HL-60 (cell line): ENCODE measurements at regions not wholly inside any gene's neighbourhood (a gene's known extent, or its start where the extent isn't known, plus 50 kb on each side); places are given as distances from the start of the nearest gene placed in this dataset.

Experiments
- DNase-seq, 2 experiments: peaks; one replicate each; pipeline ENCODE4 v3.0.0-alpha.2; 2010 to 2020; ENCODE audit warnings: low read depth in 1 of 2, low spot score in 1 of 2
- H3K27ac ChIP-seq: fragments of 250-450 bp; sonication (Bioruptor Pico); replicated peaks from 2 replicates; pipeline ENCODE4 v1.5.1; 2020; ENCODE audit warnings: mild to moderate bottlenecking, moderate library complexity
- H3K27me3 ChIP-seq: fragments of 250-450 bp; sonication (Bioruptor Pico); 2 replicates; pipeline ENCODE4 v1.5.1; 2021; ENCODE audit warnings: mild to moderate bottlenecking, moderate library complexity; ENCODE audit not compliant: insufficient read depth, poor library complexity, severe bottlenecking
- H3K4me3 ChIP-seq: replicated peaks from 2 replicates; pipeline ENCODE4 v1.5.1; 2011; ENCODE audit warnings: mild to moderate bottlenecking, control low read depth, low read length; ENCODE audit not compliant: insufficient read depth
- CTCF ChIP-seq: IDR thresholded peaks from one replicate; pipeline ENCODE4 v1.5.1; 2011; ENCODE audit warnings: low read length, control low read depth, inconsistent platforms; ENCODE audit not compliant: insufficient read depth
- GABPA ChIP-seq: IDR thresholded peaks from 2 replicates; pipeline ENCODE4 v1.6.1; 2012; ENCODE audit warnings: low read depth
- POLR2AphosphoS5 ChIP-seq: IDR thresholded peaks from 2 replicates; pipeline ENCODE4 v1.6.1; 2012; ENCODE audit warnings: low read depth
- REST ChIP-seq: IDR thresholded peaks from 2 replicates; pipeline ENCODE4 v1.6.1; 2012; ENCODE audit warnings: low read depth; ENCODE audit not compliant: insufficient replicate concordance
- SPI1 ChIP-seq: IDR thresholded peaks from 2 replicates; pipeline ENCODE4 v1.6.1; 2012; ENCODE audit warnings: low read depth, mild to moderate bottlenecking, borderline replicate concordance

- TF ChIP-seq CTCF (no peak), GABPA (no peak), SPI1 (no peak), POLR2AphosphoS5 (no peak), REST (no peak)
- Histone ChIP-seq H3K4me3 (no peak overlapping the region), H3K27ac (no peak overlapping the region), H3K27me3 (no peaks in the 10 kb centered on the region)
- no peak for DNase-seq
Observed at GRCh38 chr1:118575060-118575459, 390.0 kb upstream of the SPAG17 start.

GRCh38 chr1:118564961-118565703 lies 380.1 kb upstream of the SPAG17 start:
- TF ChIP-seq CTCF (no peak), GABPA (no peak), REST (no peak), POLR2AphosphoS5 (no peak), SPI1 (no peak)
- H3K27ac ChIP-seq = no peak overlapping the region
- H3K27me3 ChIP-seq = no peaks in the 10 kb centered on the region
- H3K4me3 ChIP-seq = no peak overlapping the region
- no peak for DNase-seq

- peak in 1 of 2 experiments; percentile 54 for DNase-seq
- Histone ChIP-seq H3K4me3 (no peak overlapping the region), H3K27me3 (no peaks in the 10 kb centered on the region), H3K27ac (no peak overlapping the region)
- TF ChIP-seq POLR2AphosphoS5 (no peak), GABPA (no peak), SPI1 (no peak), CTCF (no peak), REST (no peak)
Observed at GRCh38 chr1:118563981-118564951, 379.2 kb upstream of the SPAG17 start.
